ENCODE measurements at regions not wholly inside any gene's neighbourhood (a gene's known extent, or its start where the extent isn't known, plus 50 kb on each side); places are given as distances from the start of the nearest gene placed in this dataset.

- no peak for TF ChIP-seq CTCF (IDR thresholded peaks at IDR 0.05; ENCODE audit: low read depth, low read length)
- no peak for TF ChIP-seq EZH2phosphoT487 (IDR thresholded peaks at IDR 0.05; ENCODE audit: low read depth)
These were observed 445.0 kb upstream of the B3GAT1 start for GRCh38 chr11:134857035-134857434.
